Transverse colon (tissue), 3 donors: ENCODE measurements at regions not wholly inside any gene's neighbourhood (a gene's known extent, or its start where the extent isn't known, plus 50 kb on each side); places are given as distances from the start of the nearest gene placed in this dataset.

ENCODE experiments used
- POLR2A ChIP-seq: fragments of 450-650 bp; IDR thresholded peaks from one replicate; pipeline ENCODE4 v1.6.1; 2016; ENCODE audit warnings: antibody characterized with exemption, mild to moderate bottlenecking, moderate library complexity
- POLR2AphosphoS5 ChIP-seq, 3 donors: sonication (generic); formaldehyde crosslinking; IDR thresholded peaks; one replicate each; pipeline ENCODE4 v1.6.1; 2016; ENCODE audit warnings: antibody characterized with exemption in 3 of 3

DNA sequence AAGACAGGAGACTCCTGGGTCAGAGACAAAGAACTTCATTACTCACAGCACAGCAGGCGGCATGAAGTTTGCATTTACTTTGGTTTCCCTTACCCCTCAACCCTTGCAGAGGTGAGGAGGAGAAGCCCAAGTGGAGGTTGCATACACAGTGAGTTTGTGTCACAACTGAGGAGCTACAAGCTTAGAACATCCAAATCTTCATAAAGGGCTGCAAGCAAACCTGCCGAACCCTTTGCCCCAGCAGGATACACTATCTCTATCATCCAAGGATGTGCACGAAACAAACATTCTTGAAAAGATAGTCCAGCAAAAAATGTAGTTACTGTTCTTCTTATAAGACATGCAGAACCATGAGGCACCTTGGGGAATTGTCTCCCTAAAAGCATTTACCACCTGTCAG is 493.5 kb downstream of the SETD4 start:
- TF ChIP-seq POLR2AphosphoS5 (IDR thresholded peaks at IDR 0.05), result no peak
- no peak for TF ChIP-seq POLR2A
